GM18858 (cell line): ENCODE measurements at regions not wholly inside any gene's neighbourhood (a gene's known extent, or its start where the extent isn't known, plus 50 kb on each side); places are given as distances from the start of the nearest gene placed in this dataset.
"Not testable (repeated sequence)": the region's sequence is repeated elsewhere in the genome, so short reads cannot be mapped to it uniquely, and the experiment has no call there.

Experiments used
- ATAC-seq: cut with Tn5 transposase; IDR thresholded peaks from one replicate; pipeline ENCODE4 v1.9.1; 2021; ENCODE audit not compliant: unreplicated experiment

DNA sequence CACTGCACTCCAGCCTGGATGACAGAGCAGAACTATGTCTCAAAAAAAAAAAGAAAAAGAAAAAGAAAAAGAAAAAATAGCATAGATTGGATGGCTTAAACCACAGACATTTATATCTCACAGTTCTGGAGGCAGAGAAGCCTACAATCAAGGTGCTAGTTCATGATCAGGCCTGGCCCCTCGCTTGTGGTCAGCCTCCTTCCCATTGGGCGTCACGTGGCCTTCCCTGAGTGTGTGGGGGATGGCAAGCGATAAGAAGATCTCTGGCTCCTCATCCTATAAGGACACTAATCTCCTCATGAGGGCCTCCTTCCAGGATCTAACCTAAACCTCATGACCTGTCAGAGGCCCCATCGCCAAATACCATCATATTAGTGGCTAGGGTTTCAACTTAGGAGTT, 320.2 kb upstream of the SPATA31A3 start:
- not testable (repeated sequence) for ATAC-seq

DNA sequence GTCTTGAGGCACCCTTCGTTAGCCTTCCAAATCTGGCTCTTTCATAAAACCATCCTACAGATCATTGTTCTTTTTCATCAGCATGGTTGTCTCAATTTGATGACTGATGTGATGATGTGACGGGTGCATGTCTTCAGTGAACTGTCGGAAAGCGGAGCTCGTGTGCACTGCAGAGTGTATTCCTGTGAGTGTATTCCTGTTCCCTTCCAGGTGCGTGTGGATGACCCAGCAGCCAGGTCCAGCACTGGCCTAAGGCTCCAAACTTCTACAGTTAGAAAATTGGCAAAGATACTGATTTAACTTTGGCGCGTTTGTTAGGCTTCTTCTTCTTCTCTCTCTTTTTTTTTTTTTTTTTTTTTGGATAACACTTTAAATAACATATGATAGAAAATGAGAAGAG, 314.8 kb upstream of the SPATA31A3 start:
- ATAC-seq, result not testable (repeated sequence)

DNA sequence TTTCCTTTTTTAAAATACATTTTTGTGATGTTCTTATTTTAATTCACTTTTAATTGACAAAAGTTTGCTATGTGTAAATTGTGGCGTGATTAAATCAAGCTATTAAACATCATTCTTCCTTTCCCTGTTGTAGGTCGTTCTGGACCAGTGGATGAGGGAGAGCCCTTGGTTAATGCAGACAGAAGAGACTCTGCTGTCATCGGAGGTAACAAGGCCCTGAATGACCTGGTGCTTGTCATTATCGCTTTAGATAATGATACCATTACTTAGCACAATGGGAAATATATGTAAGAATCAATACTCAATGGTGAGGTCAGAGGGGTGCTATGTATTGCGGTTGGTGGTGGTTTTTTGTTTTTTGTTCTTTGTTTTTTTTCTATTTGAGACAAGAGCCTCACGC, 296.4 kb upstream of the SPATA31A3 start:
- not testable (repeated sequence) for ATAC-seq

DNA sequence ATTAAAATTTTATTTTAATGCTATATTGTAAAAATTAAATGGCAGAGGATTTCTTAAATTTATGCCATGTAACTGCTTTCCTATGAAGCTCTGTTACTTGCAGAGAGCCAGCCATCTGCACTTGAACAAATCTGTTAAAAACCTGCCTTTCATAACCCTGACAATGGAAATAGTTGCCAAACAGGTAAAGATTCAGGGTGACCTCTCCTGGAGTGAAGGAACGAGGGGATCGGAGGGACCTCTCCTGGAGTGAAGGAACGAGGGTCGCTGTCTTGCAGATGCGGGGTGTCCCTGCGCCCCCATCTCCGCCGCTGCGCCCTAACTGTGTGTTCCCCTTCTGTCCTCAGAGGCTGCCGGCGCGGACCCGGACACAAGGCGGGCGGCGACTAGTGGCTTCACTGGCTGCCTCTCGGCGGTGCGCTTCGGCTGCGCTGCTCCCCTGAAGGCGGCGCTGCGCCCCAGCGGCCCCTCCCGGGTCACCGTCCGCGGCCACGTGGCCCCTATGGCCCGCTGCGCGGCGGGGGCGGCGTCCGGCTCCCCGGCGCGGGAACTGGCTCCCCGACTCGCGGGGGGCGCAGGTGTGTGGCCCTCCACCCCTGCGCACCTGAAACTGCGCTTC, 295.9 kb upstream of the SPATA31A3 start:
- ATAC-seq, result not testable (repeated sequence)

DNA sequence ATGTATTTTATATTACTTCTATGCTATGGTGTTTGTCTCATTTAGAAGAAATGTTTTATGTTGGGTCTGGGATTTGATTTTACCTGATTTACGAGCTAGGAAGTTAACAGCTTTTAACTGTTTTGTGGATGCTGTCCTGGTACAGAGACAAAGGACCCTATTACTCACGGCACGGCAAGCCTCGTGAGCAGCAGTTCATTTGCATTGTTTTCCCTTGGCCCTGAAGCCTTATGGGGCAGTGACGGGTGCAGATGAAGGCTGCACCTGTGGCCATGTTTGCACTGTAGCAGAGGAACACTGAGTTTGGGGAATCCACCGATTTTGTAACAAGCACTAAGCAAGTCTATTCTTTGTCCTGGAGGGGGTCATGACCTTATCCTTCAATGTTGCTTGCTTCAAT, 291.9 kb upstream of the SPATA31A3 start:
- ATAC-seq, result not testable (repeated sequence)

DNA sequence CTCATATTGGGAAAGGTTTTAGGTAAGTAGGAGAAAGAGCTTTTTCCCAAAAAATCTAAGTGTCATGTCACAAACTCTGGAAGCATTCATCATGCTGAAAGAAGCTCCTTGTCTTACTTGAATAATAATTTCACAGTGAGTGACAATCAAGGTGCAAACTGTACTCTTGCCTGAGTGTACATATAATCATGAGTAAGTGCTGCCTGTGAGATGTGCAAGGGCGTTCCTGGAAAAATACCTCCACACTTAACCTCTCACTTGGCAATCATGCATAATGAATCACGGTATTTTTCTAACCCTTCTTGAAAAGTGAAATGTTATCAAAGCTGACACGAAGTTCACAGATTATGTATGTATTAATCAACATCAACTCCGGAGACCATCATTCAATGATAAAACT, 289.2 kb upstream of the SPATA31A3 start:
- not testable (repeated sequence) for ATAC-seq

DNA sequence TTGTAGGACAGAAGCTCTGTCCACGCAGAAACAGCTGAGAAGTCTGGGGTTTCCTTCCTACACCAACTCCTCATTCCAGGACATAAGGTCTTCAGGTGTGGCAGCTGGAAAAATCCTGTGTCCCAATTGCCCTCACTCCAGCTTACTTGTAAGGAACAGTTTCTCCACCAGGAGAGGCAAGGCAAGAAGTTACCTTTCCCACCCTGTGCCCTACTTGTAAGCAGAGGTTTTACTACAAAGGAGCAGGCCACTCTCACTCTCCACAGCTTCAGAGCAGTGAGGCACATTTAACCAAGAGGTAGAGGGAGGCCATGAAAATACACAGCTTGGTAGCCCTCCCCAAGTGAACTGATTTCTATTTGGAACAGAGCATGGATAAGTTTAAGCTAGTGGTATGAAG, 277.3 kb upstream of the SPATA31A3 start:
- ATAC-seq, result not testable (repeated sequence)

DNA sequence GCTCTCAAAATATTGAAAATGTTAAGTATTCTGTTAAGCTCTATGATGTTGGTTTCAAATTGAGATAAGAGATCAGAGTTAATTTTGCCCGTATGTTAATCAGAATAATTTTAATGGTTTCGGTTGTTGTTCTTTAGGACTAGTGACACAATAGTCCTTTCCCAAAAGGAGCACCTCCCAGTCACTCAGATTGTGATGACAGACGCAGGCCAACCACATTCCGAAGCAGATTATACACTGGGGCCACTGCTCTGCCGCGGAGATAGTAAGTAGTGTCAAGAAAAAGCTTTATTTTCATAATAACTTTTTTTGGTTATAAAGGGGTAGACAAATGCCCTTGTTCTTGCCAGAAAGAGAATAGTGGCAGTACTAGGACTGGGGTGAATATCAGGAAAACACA, 265.5 kb upstream of the SPATA31A3 start:
- not testable (repeated sequence) for ATAC-seq

DNA sequence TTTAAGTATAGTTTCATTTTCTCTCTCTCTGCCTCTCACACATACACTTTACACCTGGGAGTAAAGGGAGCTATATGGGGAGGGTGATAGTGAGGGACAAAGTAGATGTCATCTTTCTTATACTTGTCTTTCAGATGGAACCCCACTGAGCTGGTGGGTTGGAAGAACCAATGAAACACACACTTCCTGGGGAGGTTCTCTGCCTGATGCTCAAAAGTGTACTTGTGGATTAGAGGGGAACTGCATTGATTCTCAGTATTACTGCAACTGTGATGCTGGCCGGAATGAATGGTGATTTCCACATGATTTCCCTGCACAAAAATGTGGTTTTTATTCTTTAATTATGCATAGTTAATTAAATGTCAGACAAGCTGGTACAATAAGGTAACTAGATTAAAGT, 256.6 kb upstream of the SPATA31A3 start:
- ATAC-seq, result not testable (repeated sequence)

DNA sequence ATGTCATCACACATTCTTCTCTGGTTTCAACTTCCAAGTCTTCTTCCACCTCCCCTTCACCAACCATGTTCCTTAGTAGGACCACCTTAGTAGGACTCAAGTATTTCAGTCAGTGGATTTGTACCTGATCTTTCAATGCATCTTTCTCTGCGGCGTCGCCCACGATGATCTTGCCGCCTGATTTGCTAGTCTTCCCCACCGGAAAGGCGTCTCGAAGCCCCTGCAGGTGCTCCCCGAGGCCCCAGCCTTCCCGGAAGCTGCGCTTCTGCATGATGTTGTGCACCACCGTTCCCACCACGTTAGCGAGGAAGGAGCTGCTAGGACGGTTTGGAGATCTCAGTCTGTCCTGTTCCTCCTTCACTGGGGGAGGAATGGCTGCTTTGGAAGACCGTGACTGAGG, 219.7 kb upstream of the SPATA31A3 start:
- not testable (repeated sequence) for ATAC-seq

DNA sequence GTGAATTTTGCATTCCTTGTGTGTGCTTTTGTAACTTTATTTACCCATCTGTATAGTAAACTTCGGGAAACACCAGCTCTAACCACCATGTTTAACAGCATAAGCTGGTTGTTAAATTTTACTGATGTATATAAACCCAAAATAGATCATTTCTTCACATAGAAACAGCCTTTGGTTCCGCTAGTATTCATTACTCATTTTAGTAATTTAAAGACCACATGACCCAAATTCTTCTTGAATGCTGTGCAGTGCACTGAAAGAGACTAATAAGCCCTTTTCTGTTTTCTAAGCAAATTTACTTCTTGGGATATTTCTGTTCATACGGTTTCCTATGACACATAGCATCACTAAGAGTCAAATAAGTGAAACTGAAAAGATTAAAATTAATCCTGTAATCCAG, 218.5 kb upstream of the SPATA31A3 start:
- not testable (repeated sequence) for ATAC-seq

DNA sequence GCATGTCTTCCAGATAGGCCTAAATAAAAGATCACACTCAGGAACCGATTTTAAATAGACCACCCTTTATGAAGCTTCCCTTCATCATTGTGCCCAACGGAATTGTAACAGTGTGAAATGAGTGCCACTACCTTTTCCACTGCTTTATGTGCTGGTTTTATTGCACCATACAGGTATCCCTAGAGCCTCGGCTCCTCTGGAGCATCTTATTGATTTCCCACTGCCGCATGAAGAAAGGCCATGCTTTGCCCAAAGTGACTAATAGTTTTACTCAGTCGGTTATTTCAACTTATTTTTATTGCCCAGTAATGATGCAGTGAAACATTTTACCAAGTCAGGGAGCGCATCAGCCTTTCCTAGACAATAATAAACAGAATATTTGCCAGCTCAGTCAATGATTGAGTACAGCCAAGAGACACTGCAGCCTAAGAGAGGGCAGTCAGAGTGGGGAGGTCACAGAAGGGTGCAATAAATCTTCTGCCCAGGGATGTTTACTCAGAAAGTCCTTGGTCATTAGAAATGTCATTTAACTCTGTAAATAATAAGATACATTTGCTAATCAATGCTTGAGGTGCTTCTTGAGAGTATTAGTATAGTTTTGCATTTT, 216.6 kb upstream of the SPATA31A3 start:
- not testable (repeated sequence) for ATAC-seq

DNA sequence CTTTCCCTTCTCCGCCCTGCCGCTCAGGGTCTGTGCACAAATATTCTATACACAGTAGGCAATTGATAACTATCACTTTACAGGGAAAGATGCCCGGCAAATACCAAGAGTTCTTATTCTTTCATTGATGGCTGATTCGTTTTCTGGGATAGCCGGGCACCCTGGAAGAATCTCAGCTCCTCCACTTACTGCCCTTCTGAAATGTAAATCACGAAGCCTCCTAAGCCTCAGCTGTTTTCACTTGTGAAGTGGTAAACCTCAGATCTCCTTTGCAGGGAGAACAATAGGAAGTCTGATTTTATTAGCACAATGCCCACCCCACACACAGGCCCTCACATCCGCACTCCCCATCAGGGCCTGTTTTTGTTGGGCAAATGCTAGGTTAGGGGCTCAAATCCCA, 203.8 kb upstream of the SPATA31A3 start:
- ATAC-seq, result not testable (repeated sequence)

DNA sequence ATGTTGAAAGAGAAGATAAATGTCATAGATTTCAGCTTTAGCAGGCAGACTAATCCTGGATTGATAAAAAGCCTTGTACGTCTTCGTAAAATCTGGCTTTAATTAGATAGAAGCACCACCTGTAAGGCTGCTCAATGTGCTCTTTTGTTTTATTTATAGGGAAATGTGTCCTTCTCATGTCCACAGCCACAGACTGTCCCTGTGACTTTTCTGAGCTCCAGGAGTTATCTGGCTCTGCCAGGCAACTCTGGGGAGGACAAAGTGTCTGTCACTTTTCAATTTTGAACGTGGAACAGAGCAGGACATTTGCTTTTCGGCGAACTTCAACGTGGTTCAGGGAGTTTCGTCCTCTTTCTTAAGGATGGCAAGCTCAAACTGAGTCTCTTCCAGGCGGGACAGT, 203.0 kb upstream of the SPATA31A3 start:
- ATAC-seq, result not testable (repeated sequence)

DNA sequence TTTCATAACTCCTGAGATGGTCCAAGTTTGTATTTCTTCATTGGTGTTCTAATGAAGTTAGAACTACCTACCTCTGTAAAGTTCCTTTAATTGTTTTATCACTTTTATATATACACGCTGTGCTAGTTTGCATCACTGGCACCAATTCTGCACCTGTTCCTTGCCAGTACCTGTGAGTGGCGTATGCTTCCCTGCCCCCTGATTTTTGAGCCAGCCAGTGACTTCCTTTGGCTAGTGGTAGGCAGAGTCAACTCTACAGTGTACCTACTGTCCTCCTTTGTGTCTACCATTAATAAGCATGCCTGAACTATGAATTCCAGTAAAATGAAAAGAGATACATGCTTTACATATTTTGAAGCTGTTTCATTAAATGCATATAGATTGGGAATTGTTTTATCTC, 186.8 kb upstream of the SPATA31A3 start:
- ATAC-seq, result not testable (repeated sequence)

DNA sequence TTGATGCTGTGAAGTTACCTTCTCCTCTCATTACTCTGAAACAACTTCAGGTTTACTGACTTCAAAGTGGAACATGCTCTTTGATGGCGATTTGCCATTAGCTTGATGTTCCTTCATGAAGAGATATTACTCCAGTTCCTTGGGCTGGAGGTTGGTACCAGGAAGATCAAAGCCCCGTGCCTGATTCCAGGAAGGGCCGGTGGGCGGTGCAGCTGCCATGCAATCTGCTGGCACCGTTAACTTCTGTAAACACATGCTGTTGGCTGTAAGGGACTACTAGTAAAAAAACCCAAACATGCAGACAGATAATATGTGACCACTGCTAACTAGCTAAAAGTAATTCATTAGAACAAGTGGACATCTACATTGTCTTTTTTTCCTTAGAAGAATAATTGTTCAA, 182.8 kb upstream of the SPATA31A3 start:
- not testable (repeated sequence) for ATAC-seq

DNA sequence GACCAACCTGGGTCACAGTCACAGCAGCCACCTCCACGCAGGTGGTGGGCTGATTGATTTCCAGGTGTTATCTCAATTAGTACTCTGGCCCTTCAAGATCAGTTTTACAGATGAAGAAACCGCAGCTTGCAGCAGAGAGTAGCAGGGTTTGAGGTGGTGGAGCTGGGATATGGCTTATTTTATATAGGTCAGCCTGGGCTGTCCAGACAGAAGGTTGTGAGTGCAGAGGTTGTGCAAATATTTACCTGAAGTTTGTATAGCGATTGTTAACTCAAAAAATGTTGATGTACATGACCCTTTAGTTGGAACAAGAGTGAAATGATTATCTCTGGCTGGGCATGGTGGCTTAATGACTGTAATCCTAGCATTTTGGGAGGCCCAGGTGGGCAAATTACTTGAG, 179.4 kb upstream of the SPATA31A3 start:
- ATAC-seq, result not testable (repeated sequence)

DNA sequence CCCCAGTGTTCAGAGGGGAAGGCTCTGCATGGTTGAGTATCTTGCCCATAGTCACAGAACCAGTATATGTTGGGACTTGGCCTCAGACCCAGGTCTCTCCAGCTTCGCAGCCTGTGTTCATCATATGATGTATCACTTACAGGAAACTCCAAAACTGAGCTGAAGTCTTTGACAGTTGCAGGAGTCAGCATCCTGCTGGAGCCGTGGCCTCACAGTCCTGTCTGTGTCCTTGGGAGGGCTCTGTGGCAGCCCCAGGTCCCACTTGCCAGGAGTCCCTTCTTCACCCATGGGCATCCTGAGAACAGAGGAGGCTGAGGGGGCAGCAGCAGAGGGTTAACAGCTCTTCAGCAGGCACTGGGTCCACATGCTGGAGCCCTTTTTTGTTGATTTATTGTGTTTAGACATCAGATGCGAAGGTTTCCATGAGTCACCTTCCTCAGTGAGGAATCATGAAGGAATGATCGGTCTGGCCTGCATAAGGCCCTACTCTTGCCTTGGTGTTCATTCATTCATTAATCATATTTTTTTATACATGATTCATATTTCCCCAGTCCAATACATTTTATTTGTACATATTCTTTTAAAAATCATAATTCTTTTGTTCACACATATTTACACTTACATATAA, 176.3 kb upstream of the SPATA31A3 start:
- not testable (repeated sequence) for ATAC-seq

DNA sequence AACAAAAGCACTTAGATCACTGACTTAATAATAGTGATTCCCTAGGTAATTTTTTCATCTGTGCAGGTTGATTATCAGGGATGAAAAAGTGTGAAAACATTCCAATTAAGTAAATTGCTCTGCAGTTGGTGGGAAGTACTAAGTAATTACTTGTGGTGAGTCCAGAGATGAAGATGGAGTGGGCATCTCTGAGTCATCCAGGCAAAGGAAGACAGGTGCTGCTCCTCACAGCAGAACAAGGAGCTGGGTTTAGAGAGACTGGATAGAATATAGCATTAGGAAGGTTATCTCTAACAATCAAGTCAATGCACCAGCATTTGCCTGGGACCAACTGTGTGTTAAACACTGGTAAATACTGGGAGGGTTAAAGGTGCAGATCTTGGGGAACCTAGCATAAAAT, 174.0 kb upstream of the SPATA31A3 start:
- not testable (repeated sequence) for ATAC-seq

DNA sequence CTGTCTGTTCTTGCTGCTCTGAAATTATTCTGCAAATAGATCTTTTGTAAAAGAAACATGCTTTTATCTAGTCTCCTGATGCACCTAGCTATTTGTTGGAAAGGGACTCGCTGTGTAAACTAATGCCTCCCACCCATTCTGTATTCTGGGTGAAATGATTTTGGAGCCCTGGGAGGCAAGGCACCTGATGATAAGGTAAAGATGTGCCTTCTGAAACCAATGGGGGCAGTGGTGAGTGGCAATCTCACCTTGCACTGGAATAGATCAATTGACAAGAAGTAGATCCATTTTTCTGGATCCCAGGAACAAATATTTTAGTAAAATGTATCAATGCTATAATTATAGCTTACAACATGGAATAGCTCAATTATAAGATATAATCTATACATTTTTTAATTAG, 170.5 kb upstream of the SPATA31A3 start:
- not testable (repeated sequence) for ATAC-seq

DNA sequence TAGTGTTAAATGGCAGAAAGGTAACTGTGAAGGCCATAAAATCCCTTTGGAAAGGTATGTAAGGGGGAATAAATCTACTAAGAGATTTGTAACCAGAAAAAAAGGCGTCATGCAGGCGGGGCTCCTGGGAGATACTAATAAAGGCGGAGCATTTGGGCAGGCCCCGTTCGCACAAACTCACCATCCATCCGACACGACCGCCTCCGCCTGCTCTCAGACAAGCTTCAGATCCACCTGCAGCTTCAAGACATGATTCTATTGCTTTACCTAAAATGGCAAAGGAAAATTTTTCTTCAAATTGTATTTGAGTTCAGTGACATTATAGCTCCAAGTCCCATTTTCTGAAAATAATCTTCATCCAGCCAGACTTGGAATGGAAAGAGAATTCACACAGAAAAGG, 162.9 kb upstream of the SPATA31A3 start:
- ATAC-seq, result not testable (repeated sequence)

DNA sequence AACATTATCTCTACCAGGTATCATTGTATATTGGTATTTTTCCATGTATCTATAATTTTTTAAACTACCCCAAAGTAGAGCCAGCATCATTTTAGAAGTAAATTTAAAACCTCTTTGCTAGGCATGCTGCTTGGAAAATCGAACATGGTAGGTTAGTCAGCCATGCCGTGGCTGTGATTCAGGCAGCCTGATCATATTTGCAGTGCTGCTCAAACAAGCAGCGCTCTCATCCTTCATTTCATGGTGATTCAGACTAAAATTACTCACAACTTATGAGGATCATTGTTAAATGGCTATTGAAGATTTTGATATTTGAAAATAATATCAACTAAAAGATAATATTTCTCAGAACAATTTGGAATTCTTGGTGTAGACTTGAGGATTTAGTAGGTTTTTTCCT, 161.2 kb upstream of the SPATA31A3 start:
- ATAC-seq, result not testable (repeated sequence)
